Heart left ventricle (tissue), 13 donors: ENCODE measurements at regions not wholly inside any gene's neighbourhood (a gene's known extent, or its start where the extent isn't known, plus 50 kb on each side); places are given as distances from the start of the nearest gene placed in this dataset.

ENCODE experiments used
- POLR2A ChIP-seq, 2 donors: fragments of 450-650 bp; IDR thresholded peaks; one replicate each; pipeline ENCODE4 v1.6.1; 2017; ENCODE audit warnings: antibody characterized with exemption in 2 of 2, mild to moderate bottlenecking in 2 of 2, moderate library complexity in 2 of 2
- TF ChIP-seq, protein P1 (sequence below), 12 donors: fragments of 200-600 bp; sonication (generic) in 4 of 12; IDR thresholded peaks; one replicate each; pipeline versions ENCODE4 v1.5.0 to v1.8.0; 2018 to 2022; ENCODE audit warnings: antibody characterized with exemption in 12 of 12, mild to moderate bottlenecking in 5 of 12
- donor health status: ischemic (EF 13 %, LVEDD 7.1; RV severe dilation, severe dysfunction).
- donor health status: DM: no; HTN: yes; CAD: no.
- donor health status: DM: no; HTN: no; CAD: no.
- donor health status: ischemic (EF 25% LVEDD 6.9; RV normal size, moderate dysfunction).
- donor health status: ischemic (EF 25% LVEDD 5.7; RV mildly dilated, moderate dysfunction).
- donor health status: ischemic (EF 35%, LVEDD 5.7; RV mildly dilated, moderate dysfunction).
- donor health status: nonischemic (EF 11% LVEDD 7.7; RV severe dilation, severe dysfunction).
- donor health status: DM: yes; HTN: yes; CAD: no.
- donor health status: PGD.
- donor health status: ischemic (EF 29% LVEDD 5.4; RV normal size, mild dysfunction).
- donor health status: nonischemic (EF 23%, LVEDD 6.1; RV moderate dilation, normal function).

DNA sequence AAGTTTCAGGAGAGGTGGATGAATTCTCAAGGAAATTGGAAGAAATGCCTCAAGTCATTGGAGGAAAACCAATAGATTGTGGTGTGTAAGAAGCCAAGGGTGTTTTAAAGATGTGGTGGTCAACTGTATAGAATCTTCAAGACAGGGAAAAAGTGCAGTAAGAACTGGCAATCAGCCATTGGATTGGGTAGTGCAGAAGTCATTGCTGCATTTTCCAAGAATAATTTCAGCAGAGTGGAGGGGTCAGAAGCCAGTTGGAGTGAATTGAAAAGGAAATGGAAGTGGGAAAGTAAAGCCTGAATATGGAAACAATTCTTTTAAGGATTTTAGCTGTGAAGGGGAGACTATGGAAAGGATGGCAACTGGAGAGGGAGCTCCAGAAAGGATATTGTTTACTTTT lies 128.2 kb upstream of the TMEM170B start:
- TF ChIP-seq, protein P1, sequence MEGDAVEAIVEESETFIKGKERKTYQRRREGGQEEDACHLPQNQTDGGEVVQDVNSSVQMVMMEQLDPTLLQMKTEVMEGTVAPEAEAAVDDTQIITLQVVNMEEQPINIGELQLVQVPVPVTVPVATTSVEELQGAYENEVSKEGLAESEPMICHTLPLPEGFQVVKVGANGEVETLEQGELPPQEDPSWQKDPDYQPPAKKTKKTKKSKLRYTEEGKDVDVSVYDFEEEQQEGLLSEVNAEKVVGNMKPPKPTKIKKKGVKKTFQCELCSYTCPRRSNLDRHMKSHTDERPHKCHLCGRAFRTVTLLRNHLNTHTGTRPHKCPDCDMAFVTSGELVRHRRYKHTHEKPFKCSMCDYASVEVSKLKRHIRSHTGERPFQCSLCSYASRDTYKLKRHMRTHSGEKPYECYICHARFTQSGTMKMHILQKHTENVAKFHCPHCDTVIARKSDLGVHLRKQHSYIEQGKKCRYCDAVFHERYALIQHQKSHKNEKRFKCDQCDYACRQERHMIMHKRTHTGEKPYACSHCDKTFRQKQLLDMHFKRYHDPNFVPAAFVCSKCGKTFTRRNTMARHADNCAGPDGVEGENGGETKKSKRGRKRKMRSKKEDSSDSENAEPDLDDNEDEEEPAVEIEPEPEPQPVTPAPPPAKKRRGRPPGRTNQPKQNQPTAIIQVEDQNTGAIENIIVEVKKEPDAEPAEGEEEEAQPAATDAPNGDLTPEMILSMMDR (IDR thresholded peaks at IDR 0.05) = no peak
- no peak for TF ChIP-seq POLR2A (IDR thresholded peaks at IDR 0.05)
